Right lobe of liver (tissue), 6 donors: ENCODE measurements at regions not wholly inside any gene's neighbourhood (a gene's known extent, or its start where the extent isn't known, plus 50 kb on each side); places are given as distances from the start of the nearest gene placed in this dataset.
A peak's percentile ranks its signal among the peaks of the same experiment; 100 is the strongest.

ENCODE experiments used
- ATAC-seq, 4 donors: fragments of 200-7000 bp; cut with Tn5 transposase; one replicate each; pipeline ENCODE4 v1.9.1; 2020; ENCODE audit warnings: mild to moderate bottlenecking in 4 of 4, moderate library complexity in 4 of 4
- DNase-seq, 3 donors: peaks; one replicate each; pipeline ENCODE4 v3.0.0-alpha.2; 2020
- H3K27ac ChIP-seq, 3 donors: fragments of 200-600 bp; one replicate each; pipeline ENCODE4 v1.8.0; 2022
- H3K27me3 ChIP-seq, 2 donors: fragments of 200-600 bp; one replicate each; pipeline ENCODE4 v1.8.0; 2022
- H3K36me3 ChIP-seq, 4 donors: fragments of 200-600 bp; sonication (generic) in 1 of 4; one replicate each; pipeline versions ENCODE4 v1.5.1 to v1.8.0; 2017 to 2022; ENCODE audit warnings: control low read depth in 1 of 4
- H3K4me1 ChIP-seq, 4 donors: fragments of 200-600 bp; sonication (generic) in 1 of 4; one replicate each; pipeline versions ENCODE4 v1.5.1 to v1.8.0; 2017 to 2022; ENCODE audit warnings: control low read depth in 1 of 4
- H3K4me3 ChIP-seq, 3 donors: fragments of 200-600 bp; one replicate each; pipeline ENCODE4 v1.8.0; 2022
- H3K9me3 ChIP-seq, 4 donors: fragments of 200-600 bp; sonication (generic) in 1 of 4; one replicate each; pipeline versions ENCODE4 v1.5.1 to v1.8.0; 2017 to 2022; ENCODE audit warnings: control low read depth in 1 of 4
- CTCF ChIP-seq, 4 donors: fragments of 200-600 bp in 3 of 4; fragments of 450-650 bp in 1 of 4; IDR thresholded peaks; one replicate each; pipeline versions ENCODE4 v1.5.1 to v1.8.0; 2016 to 2022; ENCODE audit warnings: antibody characterized with exemption in 4 of 4, mild to moderate bottlenecking in 2 of 4
- POLR2A ChIP-seq: fragments of 450-650 bp; IDR thresholded peaks from one replicate; pipeline ENCODE4 v1.6.1; 2017; ENCODE audit warnings: antibody characterized with exemption, mild to moderate bottlenecking
- whole genome bisulfite sequencing: methylation state at CpG from one replicate; pipeline ENCODE4 v1.1.6; 2018; ENCODE audit warnings: low coverage, low lambda C conversion rate; ENCODE audit not compliant: insufficient coverage; ENCODE audit errors: missing lambda C conversion rate; 5-methylcytosine and 5-hydroxymethylcytosine counted together
- intact Hi-C, 2 donors: fragments of 100-400 bp; cut with DNase I; formaldehyde crosslinking; loops; one replicate each; pipeline versions ENCODE4 v1.11.2 to v1.14.1; 2022
- donor health status: DM: no; HTN: yes; CAD: no.
- donor health status: DM: no; HTN: no; CAD: no.
- donor health status: DM: no; HTN: no; CAD: no.
- donor health status: DM: no; HTN: yes; CAD: no.
- donor health status: DM: no; HTN: yes; CAD: no.

DNA sequence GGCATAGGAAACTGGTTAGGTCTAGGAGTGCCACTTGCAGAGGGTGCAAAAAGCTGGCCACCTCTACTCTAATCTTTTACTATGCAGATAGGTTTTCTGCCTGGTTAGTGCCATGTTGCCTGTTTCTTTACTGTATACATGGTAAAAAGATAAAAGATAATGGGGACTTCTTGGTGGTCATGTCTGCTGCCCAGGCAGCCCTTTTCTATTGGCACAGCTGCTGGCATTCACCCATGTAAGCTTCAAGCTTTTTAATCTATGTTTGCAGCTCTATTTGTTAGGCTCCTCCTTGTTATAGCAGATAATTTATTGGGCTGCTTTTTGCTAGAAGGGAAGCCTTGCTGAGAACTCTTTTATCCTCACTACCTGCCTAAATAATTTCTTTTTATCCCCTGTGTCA lies 74.0 kb upstream of the KDM5D start:
- ATAC-seq (no peak), DNase-seq (no peak)
- Histone ChIP-seq H3K4me1 (no peaks in the 10 kb centered on the region), H3K4me3 (no peak overlapping the region), H3K27ac (no peak overlapping the region), H3K27me3 (no peaks in the 10 kb centered on the region), H3K36me3 (no peaks in the 10 kb centered on the region), H3K9me3 (no peaks in the 10 kb centered on the region)
- intact Hi-C loops = no loop called here
- TF ChIP-seq CTCF (IDR thresholded peaks at IDR 0.05) (no peak), POLR2A (no peak)

GRCh38 chrY:19816920-19817319 lies 72.4 kb upstream of the KDM5D start:
- Histone ChIP-seq H3K27ac (no peak overlapping the region), H3K4me3 (no peak overlapping the region), H3K4me1 (no peaks in the 10 kb centered on the region), H3K36me3 (no peaks in the 10 kb centered on the region), H3K27me3 (no peaks in the 10 kb centered on the region), H3K9me3 (no peaks in the 10 kb centered on the region)
- no CpG with 5 or more reads among the region's 6 CpGs for WGBS
- DNase-seq (no peak), ATAC-seq (peak in 1 of 4 donors; percentile 55)
- intact Hi-C loops = no loop called here
- TF ChIP-seq POLR2A (no peak), CTCF (IDR thresholded peaks at IDR 0.05) (no peak)

- no peaks in the 10 kb centered on the region for H3K27me3 ChIP-seq
Measured at GRCh38 chrY:19816053-19816823, 71.7 kb upstream of the KDM5D start.

More at GRCh38 chrY:19816053-19816823, 71.7 kb upstream of the KDM5D start:
- no peaks in the 10 kb centered on the region for H3K4me1 ChIP-seq
- H3K36me3 ChIP-seq = no peaks in the 10 kb centered on the region
- TF ChIP-seq CTCF (IDR thresholded peaks at IDR 0.05) (no peak), POLR2A (no peak)
- no peaks in the 10 kb centered on the region for H3K9me3 ChIP-seq
- ATAC-seq = peak in 1 of 4 donors; percentile 77
- no peak overlapping the region for H3K27ac ChIP-seq
- WGBS = no CpG with 5 or more reads among the region's 18 CpGs
- intact Hi-C loops = no loop called here
- peak in 1 of 3 donors; percentile 41 for DNase-seq
- H3K4me3 ChIP-seq = no peak overlapping the region
